B cell (primary cell): ENCODE measurements at regions not wholly inside any gene's neighbourhood (a gene's known extent, or its start where the extent isn't known, plus 50 kb on each side); places are given as distances from the start of the nearest gene placed in this dataset.

Experiments
- EZH2 ChIP-seq: IDR thresholded peaks from 2 replicates; pipeline ENCODE4 v1.6.1; 2012; ENCODE audit warnings: borderline replicate concordance, low read depth, mild to moderate bottlenecking, moderate library complexity, low read length; ENCODE audit not compliant: insufficient read depth, poor library complexity, severe bottlenecking
- TF ChIP-seq, protein P1 (sequence below): fragments of 200-600 bp; IDR thresholded peaks from one replicate; pipeline ENCODE4 v1.8.0; 2022; ENCODE audit warnings: antibody characterized with exemption, mild to moderate bottlenecking

DNA sequence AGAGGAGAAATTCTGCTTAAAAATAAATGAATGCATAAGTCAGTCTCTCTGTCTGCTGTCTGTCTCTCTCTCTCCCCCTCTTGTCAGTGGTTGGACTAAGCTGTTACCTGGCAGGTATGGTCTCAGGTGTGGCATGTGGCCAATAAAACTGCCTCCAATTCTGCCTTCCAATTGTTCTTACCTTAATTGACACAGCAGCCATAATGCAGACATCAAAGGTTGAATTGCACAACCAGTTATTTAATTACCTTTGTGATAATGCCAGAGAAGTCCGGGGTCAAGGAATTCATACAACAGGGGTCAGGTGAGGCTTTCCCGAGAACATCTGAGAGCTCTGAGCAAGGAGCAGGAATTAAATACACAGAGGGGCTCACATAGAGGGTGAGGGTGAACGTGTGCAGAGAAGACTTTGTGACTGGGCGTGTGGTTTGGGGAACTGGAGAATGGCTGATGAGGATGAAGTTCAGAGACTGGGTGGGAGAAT is 78.8 kb upstream of the CDYL2 start:
- TF ChIP-seq, protein P1, sequence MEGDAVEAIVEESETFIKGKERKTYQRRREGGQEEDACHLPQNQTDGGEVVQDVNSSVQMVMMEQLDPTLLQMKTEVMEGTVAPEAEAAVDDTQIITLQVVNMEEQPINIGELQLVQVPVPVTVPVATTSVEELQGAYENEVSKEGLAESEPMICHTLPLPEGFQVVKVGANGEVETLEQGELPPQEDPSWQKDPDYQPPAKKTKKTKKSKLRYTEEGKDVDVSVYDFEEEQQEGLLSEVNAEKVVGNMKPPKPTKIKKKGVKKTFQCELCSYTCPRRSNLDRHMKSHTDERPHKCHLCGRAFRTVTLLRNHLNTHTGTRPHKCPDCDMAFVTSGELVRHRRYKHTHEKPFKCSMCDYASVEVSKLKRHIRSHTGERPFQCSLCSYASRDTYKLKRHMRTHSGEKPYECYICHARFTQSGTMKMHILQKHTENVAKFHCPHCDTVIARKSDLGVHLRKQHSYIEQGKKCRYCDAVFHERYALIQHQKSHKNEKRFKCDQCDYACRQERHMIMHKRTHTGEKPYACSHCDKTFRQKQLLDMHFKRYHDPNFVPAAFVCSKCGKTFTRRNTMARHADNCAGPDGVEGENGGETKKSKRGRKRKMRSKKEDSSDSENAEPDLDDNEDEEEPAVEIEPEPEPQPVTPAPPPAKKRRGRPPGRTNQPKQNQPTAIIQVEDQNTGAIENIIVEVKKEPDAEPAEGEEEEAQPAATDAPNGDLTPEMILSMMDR, result no peak
- TF ChIP-seq EZH2, result no peak
